ENCODE measurements at regions not wholly inside any gene's neighbourhood (a gene's known extent, or its start where the extent isn't known, plus 50 kb on each side); places are given as distances from the start of the nearest gene placed in this dataset.

- peak; percentile 87 for TF ChIP-seq CTCF (IDR thresholded peaks at IDR 0.05)
Observed at GRCh38 chr5:66307647-66308241, 163.6 kb downstream of the SREK1 start.

GRCh38 chr5:66312266-66312665 is 168.2 kb downstream of the SREK1 start:
- no peak for TF ChIP-seq CTCF (IDR thresholded peaks at IDR 0.05)

- TF ChIP-seq CTCF (IDR thresholded peaks at IDR 0.05), result no peak
Observed at GRCh38 chr5:66315784-66316183, 171.7 kb downstream of the SREK1 start.

- no peak for TF ChIP-seq CTCF (IDR thresholded peaks at IDR 0.05)
Observed at GRCh38 chr5:66322786-66323528, 178.9 kb downstream of the SREK1 start.

- no peak for TF ChIP-seq CTCF (IDR thresholded peaks at IDR 0.05)
Observed at GRCh38 chr5:66323529-66323895, 179.4 kb downstream of the SREK1 start.

- no peak for TF ChIP-seq CTCF (IDR thresholded peaks at IDR 0.05)
Observed at GRCh38 chr5:66324357-66324756, 180.3 kb downstream of the SREK1 start.

GRCh38 chr5:66326276-66326675 is 182.2 kb downstream of the SREK1 start:
- TF ChIP-seq CTCF (IDR thresholded peaks at IDR 0.05), result no peak
